ENCODE measurements at regions not wholly inside any gene's neighbourhood (a gene's known extent, or its start where the extent isn't known, plus 50 kb on each side); places are given as distances from the start of the nearest gene placed in this dataset.

GRCh38 chr6:22067122-22067521, 229.7 kb downstream of the PRL start:
- DNase-seq (ENCODE audit: low read depth in 2 of 2): no peak

DNA sequence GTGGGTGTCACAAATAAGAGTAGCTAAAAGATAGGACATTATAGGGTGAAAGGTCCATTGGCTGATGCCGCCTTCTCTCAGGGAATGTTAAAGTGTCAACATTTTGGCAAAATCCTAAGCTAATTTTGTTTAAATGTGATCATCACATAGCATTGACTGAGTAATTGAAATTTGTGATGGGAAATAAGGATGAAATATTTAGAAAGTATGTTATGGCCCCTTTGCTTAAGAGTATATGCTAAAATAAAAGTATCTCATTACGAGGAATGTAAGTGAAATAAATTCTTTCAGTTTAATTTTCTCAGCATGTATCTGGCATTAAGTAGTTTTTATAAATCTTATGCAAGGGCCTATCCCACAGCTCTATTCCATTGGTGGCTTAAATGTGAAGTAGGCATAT, 229.2 kb downstream of the PRL start:
- DNase-seq (ENCODE audit: low read depth in 2 of 2): no peak

DNA sequence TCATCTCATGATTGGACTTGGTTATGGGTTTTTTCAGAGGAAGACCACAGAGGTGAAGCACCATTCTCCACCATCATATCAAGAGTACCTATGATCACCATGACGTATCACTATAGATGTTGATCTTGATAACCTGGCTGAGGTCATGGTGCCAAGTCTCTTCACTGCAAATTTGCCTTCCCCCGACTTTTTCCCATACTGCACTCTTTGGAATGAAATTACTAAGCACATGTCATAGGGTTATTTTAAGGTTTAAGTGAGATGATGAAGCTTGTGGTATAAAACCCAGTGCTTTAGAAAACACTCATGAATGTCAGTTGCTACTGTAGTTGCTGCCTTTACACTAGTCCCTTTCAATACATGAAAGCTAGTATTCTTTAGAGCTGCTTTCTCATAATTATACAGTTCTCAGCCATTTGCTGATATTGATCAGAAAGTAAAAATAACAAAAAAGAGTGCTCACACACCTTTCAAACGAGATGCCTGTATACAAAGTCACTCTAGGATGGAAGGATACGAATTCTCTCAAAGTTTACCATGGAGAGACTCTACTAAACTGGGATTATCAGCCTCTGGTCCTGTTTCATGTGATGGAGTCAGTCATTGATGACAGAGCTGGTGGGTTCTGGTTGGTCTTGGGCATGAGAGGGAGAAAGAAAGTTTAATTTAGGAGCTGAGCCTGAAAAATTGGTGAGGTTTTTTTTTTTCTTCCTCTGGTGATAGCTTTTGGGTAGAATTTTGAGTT, 228.1 kb downstream of the PRL start:
- DNase-seq (ENCODE audit: low read depth in 2 of 2): no peak

DNA sequence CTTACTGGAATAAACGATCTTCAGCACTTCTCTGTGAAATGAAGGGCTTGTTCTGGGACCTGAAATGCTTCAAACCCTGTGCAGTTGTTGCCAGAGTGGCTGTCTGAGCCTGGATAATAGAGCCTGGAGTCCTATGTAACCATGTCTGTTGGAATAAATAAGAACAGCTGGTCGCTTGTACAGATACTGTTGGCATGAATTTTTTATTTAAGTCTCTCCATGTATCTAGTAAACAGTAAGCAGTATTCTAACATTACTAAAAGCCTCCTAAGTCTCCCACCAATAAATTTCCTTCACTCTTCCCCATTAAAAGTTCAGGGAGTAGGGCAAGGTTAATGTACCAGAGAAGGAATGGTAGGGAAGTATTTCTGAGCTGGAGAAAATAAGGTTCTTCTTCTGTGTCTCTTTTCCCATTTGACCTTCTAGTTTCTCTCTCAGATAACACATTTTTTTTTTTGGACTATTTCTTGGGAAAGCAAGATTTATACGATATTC, 227.5 kb downstream of the PRL start:
- no peak for DNase-seq (ENCODE audit: low read depth in 2 of 2)

DNA sequence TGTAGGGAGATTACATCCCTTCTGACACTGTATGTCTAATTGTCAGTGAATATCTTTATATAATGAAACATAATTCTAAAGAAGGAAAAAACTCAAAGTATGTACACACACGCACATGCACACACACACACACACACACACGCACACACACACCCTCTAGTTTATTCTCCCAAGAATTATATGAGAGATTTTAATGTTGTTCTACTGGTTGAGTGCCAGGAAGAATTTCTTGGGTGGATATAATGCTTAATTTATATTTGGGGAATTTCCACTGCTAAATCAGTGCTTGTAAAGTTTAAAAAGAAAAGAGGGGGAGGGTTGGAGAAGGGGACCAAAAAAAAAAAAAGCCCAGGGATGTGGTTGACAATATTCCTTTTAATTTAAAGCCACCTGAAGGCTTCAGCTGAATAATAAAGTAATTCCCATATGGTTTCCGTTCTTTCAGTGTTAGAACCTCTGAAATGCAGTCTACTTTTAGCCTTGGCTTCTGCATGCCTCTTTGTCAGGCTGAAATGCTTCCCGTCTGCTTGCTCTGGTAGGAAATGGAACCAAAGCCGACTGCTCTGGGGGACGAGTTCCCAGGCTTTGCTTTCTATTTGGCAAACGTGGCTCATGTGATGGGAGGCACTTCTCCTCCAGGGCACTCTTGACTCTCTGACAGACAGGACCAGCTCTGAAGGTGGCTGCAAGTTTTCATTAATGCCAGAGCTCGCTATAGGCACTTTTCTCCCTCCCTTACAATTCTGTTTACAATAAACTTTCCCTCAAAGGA, 225.4 kb downstream of the PRL start:
- no peak for DNase-seq (ENCODE audit: low read depth in 2 of 2)

DNA sequence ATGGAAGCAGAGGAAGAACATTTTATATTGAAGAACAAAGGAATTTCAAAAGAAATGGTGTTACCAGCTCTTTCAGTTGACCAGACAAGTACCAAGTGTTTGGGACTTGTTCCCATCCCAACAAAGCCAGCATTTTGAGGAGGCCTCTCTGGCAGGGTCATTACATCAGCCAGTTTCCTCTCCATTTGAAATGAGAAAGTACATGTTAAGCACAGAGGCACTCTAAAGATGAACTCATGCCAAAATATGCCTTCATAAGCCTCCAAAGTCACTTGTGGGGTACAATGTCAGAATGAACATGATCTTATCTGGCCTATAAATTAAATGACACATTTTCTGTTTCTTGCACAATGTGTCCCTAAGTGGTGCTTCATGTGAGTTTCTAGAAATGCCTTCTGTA, 223.9 kb downstream of the PRL start:
- no peak for DNase-seq (ENCODE audit: low read depth in 2 of 2)

DNA sequence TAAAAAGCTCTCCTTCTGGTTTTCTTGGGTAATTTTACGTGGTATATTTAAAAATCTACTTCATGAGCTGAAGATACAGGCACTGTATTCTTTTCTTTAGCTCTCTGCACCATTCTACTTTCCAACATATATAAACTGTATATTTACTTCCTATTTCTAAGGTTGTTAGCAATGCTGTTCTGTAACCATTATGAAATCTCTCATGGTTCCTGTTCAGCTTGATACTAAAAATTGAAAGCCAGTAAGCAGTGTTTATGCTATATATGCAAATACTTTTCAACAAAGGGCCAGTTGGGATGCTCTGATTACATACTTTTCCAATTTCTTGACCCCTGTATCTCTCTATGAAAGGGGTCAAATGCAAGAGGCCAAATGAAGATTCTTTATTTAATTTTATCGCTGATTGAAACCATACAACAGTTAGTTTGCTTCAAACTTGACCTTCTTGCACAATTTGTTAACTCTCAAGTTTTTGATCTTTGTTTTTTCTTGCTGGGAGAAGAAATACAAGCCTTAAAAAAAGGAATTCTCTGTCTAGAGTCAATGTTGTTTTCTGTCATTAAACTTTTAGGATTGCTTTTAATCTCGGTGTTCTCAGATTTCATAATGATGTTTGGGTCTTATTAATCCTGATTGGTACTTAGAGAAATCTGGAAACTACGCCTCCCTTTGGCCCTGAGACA, 223.2 kb downstream of the PRL start:
- DNase-seq (ENCODE audit: low read depth in 2 of 2): no peak

DNA sequence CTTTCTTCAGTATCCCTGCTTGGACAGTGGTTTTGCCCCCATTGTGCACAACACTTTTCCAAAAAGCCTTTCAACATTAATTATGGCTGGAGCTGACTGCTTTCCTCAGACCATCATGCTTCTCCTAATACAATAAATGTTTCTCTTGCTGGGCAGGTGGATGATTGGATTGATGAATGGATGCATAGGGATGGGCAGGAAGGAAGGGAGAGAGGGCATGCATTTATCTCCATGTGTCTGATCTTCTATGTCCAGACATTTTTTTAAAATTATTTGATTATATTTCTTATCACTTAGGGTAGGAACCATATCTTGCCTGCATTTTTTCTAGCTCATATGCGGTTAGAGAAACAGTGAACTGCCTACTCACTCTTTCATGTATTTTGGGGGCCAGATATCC, 218.5 kb downstream of the PRL start:
- no peak for DNase-seq (ENCODE audit: low read depth in 2 of 2)

DNA sequence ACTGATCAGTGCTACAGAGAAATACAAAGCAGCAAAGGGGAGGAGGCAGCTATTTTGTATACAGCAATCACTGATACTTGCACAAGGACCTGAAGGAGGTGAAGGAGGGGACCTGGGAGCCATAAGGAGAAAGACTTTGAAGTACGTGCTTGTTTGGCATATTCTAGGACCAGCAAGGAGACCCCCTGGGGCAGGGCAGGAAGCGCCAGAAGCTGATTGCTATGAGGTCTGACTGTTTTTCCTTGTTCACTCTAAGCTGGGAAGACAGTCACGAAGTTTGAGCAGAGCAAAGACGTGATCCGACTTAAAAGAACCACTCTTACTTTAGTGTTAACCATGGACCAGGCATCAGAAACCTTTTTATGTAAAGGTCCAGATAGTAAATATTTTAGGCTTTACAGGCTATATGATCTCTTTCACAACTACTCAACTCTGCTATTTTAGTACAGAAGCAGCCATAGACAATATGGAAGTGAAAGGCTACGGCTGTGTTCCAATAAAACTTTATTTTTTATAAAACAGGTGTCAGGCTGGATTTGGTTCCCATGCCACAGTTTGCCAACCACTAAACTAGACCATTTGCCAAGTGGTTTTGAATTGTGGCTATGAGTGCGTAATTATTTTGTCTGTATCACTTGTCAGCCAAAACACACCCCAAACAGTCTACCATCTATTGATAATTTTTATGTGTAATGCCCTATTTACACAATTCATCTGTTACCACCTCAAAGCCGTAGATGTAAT, 217.9 kb downstream of the PRL start:
- DNase-seq (ENCODE audit: low read depth in 2 of 2): no peak

DNA sequence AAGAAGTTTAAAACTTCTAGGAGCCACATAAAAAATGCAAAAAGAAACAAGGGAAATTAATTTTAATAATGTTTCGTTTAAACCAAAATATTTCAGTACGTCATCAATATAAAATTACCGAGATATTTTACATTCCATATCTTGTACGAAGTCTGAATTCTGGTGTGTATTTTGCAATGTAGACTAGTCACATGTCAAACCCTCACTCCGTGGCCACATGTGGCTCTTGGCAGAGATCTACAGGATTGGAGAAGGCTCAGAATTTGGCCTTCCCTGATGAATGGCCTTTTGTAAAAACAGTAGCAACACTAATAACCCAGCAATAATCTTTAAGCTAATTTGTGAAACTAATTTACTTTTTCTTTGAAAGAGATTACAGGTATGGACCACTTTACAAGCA, 217.1 kb downstream of the PRL start:
- no peak for DNase-seq (ENCODE audit: low read depth in 2 of 2)

GRCh38 chr6:22081709-22082108, 215.1 kb downstream of the PRL start:
- no peak for DNase-seq (ENCODE audit: low read depth in 2 of 2)

GRCh38 chr6:22082218-22082617, 214.6 kb downstream of the PRL start:
- no peak for DNase-seq (ENCODE audit: low read depth in 2 of 2)

DNA sequence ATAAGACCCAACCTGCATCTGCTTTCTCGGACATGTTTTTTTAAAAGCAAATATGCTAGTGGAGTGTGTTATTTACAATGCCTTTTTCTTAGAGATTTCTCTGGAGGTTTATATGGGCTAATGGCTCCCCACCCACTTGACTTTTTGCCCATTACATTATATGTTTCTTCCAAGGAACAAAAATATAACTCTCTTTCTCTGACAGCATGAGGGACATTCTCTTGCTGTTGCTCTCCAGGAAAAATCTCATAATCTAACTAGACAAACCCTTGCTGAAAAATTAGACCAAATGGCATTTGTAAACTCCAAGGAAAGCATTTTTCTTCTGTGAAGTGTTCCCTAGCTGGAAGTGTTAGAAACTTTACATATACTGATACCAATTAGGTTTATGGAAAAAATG, 213.7 kb downstream of the PRL start:
- DNase-seq (ENCODE audit: low read depth in 2 of 2): no peak

- DNase-seq (ENCODE audit: low read depth in 2 of 2): no peak
These were observed 208.7 kb downstream of the PRL start for GRCh38 chr6:22087960-22088706.

DNA sequence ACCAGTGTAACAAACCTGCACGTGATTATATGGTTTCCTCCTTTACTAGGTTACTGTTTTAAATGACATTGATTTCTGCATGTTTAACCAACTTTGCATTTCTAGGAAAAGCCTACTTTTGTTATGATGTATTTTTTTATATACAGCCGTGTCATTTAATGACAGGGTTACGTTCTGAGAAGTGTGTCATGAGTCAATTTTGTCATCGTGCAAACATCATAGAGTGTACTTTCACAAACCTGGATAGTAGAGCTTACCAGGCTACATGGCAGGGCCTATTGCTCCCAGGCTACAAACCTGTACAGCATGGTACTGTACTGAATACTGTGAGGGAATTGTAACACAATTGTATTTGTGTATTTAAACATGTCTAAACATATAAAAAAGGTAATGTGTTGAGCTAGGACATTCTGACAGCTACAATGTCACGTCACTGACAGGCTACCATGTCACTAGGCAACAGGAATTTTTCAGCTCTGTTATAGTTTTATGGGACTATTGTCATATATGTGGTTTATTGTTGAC, 205.3 kb downstream of the PRL start:
- DNase-seq (ENCODE audit: low read depth in 2 of 2): no peak

DNA sequence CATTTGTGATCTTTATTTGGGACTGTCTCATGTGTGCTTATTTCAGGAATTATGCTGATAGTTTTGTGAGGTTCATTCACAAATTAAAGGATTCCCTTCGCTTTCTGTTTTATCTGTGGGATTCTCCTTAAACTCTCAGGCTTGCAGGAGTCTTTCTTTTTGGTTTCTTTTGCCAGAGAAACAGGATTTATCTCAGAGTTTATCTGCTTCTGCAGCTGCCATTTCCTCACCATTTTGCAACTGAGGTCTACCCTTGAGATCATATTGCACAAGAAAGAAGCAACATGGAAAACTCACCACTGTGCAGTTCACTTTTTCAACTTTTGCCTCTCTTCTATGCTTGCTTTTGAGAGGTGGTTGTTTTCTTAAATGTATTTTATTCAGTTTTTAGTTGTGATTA, 201.0 kb downstream of the PRL start:
- no peak for DNase-seq (ENCODE audit: low read depth in 2 of 2)

DNA sequence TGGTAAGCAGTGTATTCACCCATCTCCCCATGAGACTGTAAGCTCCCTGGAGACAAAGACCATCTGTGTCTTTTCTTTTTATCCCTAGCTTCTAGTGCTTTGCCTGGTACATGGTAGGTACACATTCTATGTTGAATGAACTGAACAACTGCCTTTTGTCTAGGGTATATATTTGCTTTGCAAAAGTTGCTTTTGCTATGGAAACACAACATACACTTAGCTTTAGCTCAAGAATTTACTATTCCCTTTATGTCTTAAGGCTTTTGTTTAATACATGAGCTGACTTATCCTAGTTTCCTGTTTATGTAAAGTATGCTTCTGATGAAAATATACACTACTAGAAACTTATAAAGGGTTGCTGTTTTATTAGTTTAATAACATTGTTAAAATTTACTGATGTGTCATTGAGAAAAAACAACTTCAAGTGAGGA, 198.2 kb downstream of the PRL start:
- no peak for DNase-seq (ENCODE audit: low read depth in 2 of 2)

- DNase-seq (ENCODE audit: low read depth in 2 of 2): no peak
These were observed 197.6 kb downstream of the PRL start for GRCh38 chr6:22099231-22099630.

GRCh38 chr6:22099923-22100322, 196.9 kb downstream of the PRL start:
- DNase-seq (ENCODE audit: low read depth in 2 of 2): no peak

DNA sequence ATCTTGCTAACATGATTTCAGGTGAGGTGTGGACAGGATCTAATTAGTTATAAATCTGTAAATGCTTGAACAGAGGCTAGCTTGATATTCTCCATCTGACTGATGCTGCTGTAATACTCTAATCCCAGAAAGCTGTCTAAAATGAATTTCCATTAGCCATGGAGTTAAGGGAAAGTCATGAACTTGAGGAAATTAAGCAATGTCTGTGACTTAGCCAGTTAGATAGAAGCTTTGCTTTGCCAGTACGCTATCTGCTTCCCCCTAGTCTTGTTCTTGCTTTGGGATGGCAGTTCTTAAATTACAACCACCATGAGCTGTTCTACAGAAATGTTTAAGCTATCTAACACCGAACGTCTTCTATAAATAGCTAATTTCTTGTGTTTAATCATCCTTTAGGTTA, 195.7 kb downstream of the PRL start:
- no peak for DNase-seq (ENCODE audit: low read depth in 2 of 2)

DNA sequence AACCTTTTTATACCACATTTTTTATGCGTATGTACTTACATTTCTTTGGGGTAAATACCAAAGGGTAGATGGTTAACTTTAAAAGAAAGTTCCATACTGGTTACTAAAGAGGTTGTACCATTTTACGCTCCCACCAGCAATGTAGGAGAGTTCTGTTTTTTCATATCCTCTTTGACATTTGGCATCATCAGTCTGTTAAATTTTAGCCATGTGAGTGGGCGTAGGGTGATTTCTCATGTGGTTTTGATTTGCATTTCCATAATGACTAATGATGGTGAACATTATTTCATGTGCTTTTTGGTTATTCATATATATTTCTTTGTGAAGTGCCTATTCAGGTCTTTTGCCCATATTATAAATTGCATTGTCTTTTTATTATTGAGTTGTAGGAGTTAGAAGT, 194.2 kb downstream of the PRL start:
- no peak for DNase-seq (ENCODE audit: low read depth in 2 of 2)
